ENCODE measurements at regions not wholly inside any gene's neighbourhood (a gene's known extent, or its start where the extent isn't known, plus 50 kb on each side); places are given as distances from the start of the nearest gene placed in this dataset.
"Not testable (repeated sequence)": the region's sequence is repeated elsewhere in the genome, so short reads cannot be mapped to it uniquely, and the experiment has no call there.

DNA sequence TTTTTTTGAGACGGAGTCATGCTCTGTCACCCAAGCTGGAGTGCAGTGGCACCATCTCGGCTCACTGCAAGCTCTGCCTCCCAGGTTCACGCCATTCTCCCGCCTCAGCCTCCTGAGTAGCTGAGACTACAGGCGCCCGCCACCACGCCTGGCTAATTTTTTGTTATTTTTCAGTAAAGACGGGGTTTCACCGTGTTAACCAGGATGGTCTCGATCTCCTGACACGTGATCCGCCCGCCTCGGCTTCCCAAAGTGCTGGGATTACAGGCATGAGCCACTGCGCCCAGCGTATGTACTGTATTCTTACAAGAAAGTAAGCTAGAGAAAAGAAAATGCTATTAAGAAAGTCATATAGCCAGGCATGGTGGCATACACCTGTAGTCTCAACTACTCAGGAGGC lies 84.8 kb upstream of the CMC1 start:
- TF ChIP-seq POLR2A (IDR thresholded peaks at IDR 0.05) = not testable (repeated sequence)
- TF ChIP-seq, protein P1, sequence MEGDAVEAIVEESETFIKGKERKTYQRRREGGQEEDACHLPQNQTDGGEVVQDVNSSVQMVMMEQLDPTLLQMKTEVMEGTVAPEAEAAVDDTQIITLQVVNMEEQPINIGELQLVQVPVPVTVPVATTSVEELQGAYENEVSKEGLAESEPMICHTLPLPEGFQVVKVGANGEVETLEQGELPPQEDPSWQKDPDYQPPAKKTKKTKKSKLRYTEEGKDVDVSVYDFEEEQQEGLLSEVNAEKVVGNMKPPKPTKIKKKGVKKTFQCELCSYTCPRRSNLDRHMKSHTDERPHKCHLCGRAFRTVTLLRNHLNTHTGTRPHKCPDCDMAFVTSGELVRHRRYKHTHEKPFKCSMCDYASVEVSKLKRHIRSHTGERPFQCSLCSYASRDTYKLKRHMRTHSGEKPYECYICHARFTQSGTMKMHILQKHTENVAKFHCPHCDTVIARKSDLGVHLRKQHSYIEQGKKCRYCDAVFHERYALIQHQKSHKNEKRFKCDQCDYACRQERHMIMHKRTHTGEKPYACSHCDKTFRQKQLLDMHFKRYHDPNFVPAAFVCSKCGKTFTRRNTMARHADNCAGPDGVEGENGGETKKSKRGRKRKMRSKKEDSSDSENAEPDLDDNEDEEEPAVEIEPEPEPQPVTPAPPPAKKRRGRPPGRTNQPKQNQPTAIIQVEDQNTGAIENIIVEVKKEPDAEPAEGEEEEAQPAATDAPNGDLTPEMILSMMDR (IDR thresholded peaks at IDR 0.05) = not testable (repeated sequence)
